SU-DHL-6 (cell line): ENCODE measurements at regions not wholly inside any gene's neighbourhood (a gene's known extent, or its start where the extent isn't known, plus 50 kb on each side); places are given as distances from the start of the nearest gene placed in this dataset.

Experiments used
- CTCF ChIP-seq: fragments of 200-600 bp; sonication (generic); IDR thresholded peaks from one replicate; pipeline ENCODE4 v1.5.1; 2017; ENCODE audit warnings: antibody characterized with exemption, mild to moderate bottlenecking, low read length, moderate library complexity; ENCODE audit not compliant: insufficient read depth, poor library complexity, severe bottlenecking
- EZH2phosphoT487 ChIP-seq: fragments of 200-600 bp; sonication (generic), shearing (Covaris generic); conservative IDR thresholded peaks from 2 replicates; pipeline ENCODE4 v1.6.1; 2018; ENCODE audit warnings: mild to moderate bottlenecking, antibody characterized with exemption, low read length, moderate library complexity, mixed read lengths

DNA sequence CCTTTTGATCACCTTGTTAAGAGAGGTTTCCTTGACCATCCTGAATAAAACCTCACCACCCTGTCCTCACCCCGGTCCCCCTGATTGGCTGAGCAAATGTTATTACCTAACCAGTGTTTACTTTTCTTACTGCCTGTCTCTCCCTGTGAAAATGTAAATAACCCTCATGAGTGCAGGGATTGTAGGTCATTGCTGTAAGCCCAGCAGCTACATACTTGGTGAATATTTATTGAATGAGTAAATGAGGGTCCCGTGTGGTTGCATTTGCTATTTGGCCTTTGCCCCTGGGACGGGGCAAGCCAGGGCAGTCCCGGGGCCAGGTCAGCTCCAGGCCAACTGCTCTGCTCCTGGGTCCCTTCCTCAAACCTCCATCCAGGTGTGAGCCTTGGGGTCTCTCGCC lies 55.5 kb upstream of the CLCN4 start:
- TF ChIP-seq CTCF (no peak), EZH2phosphoT487 (no peak)
